DMS53 (cell line): ENCODE measurements at regions not wholly inside any gene's neighbourhood (a gene's known extent, or its start where the extent isn't known, plus 50 kb on each side); places are given as distances from the start of the nearest gene placed in this dataset.

ENCODE experiments used
- DNase-seq: peaks from one replicate; lab custom pipeline; 2025; lab: John Stamatoyannopoulos, UW

- DNase-seq, result no peak
Measured at GRCh38 chr2:196249171-196249570, 77.8 kb upstream of the STK17B start.

DNA sequence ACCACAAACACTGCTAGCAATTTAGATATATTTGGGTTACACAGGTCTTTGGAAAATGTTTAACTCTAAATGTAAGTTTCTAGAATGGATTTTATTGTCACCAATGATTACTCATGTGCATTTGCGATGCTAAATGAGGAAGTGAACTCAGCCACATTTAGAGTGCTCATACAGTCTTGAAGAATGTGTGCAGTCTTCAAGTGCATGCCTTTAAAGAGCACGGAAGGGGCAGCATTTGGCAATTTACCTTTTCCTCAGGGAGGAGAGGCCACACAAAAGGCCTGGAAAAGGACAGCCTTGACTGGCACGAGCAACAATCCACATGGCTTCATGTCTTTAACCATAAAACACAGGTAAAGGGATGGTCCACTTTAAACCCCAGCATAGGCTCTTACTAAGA, 78.5 kb upstream of the STK17B start:
- no peak for DNase-seq

DNA sequence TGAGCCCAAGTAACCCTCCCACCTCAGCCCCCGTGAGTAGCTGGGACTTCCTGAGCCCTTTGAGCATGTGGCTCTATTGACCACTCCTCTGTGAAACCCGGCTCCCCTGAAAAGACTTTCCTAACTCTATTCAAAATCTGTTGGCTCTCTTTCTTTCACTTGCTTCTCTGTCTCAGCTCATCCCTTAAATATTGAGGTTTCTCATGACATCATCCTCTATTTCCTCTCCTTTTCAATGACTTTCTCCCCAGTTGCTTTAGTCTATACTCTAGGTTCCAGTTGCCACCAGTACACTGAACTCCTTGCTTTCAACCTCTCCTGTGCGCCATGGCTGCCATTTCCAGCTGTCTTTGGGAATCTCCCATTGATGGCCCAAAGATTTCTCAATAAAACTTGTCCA, 79.8 kb upstream of the STK17B start:
- DNase-seq, result no peak

- no peak for DNase-seq
Measured at GRCh38 chr2:196252408-196253115, 81.2 kb upstream of the STK17B start.

DNA sequence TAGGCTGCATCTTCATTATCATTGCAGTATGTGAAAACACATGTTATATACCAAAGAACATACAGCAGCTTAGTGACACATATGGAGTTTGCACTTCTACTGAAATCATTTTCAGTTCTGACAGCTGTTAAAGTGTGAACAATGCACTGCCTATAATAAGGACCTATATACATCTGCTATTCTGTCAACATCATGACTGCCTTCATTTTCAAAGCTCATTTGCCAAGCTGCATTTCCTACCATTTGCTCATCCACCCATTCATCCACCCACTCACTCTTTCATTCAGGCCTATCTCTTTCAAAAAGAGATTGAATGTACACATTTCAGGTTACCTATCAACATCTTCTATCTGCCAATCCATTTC, 81.7 kb upstream of the STK17B start:
- DNase-seq, result no peak

GRCh38 chr2:196256585-196256984, 85.2 kb upstream of the STK17B start:
- DNase-seq, result no peak

DNA sequence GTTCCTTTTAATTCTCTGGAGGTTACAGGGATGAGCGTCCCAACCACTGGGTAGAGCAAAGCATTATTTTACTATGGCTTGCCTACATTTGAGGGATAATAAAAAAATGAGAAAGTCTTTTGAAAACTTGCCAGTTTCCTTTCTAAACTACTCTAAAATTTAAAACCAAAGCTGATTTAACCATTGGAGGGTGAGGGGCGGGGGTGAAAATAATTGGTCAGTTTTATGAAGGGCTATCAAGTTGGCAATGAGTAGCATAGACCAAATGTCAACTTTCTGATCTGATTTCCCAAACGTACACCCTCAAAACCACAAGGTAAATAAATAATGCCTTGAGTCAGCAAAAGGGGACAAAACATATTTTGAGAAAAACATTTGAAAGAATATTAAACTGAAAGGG, 85.7 kb upstream of the STK17B start:
- DNase-seq, result no peak

DNA sequence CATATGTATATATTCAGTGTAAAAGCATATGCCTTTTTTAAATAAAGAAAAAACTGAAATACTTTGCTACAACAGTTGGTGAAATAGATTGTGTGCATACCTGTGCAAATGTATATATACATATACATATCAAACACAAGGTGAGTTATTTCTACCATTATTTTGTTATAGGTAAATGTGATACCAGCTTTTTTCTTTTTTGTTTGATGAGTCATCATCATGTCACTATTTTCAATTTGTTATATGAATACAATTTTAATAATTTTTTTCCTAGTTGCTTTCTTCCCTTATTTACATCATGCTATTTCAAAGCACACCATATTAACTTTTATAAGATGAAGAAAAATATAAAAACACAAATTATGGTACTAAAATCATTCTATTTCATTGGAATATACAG, 87.0 kb upstream of the STK17B start:
- DNase-seq, result no peak

- DNase-seq, result peak; percentile 46
Measured at GRCh38 chr2:196259507-196260481, 88.4 kb upstream of the STK17B start.

DNA sequence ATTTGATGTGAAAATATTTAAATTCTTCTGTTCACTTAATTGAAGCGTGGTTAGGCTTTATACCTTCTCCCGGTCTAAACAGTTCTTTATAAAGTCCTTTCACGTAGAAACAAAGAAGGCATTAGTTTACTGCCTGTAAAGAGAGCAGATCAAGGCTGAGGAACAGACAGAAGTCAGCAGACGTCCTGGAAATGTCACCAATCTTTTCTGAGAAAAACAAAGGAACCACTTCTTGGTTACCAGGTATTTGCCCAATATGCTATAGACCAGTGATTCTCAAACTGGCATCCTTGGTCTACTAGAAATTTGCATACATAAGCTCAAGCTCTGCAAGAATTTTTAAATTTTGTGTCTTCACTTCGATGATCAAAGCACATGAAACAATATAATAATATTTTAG, 89.2 kb upstream of the STK17B start:
- DNase-seq, result no peak

GRCh38 chr2:196262606-196263005, 91.2 kb upstream of the STK17B start:
- no peak for DNase-seq

DNA sequence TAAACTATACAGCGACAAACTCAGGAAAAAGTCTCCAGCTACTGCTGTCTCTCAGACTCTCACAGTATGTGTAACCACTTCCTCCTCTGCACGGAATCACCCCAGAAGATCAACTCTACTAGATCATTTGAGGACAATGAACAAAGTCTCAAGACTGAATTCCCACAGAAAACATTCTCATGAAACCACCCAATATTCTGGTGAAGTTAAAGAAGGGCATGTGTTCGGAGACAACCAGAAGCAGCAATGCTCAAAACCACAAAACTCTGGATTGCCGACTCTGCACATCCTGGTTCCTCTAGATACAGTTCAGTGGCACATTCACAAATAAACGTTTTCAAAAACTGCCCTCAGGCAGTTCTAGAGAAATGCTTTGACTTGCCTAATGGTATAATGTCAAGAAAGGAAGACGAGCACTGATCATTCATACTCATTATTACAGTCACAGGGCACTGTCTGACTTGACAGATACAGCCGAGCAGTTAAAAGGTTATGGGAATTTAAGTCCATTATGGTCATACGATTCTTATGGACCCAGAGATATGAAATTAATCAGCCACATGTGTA, 91.9 kb upstream of the STK17B start:
- no peak for DNase-seq

- DNase-seq, result no peak
Measured at GRCh38 chr2:196266351-196266750, 95.0 kb upstream of the STK17B start.

- DNase-seq, result no peak
Measured at GRCh38 chr2:196266855-196267254, 95.5 kb upstream of the STK17B start.

DNA sequence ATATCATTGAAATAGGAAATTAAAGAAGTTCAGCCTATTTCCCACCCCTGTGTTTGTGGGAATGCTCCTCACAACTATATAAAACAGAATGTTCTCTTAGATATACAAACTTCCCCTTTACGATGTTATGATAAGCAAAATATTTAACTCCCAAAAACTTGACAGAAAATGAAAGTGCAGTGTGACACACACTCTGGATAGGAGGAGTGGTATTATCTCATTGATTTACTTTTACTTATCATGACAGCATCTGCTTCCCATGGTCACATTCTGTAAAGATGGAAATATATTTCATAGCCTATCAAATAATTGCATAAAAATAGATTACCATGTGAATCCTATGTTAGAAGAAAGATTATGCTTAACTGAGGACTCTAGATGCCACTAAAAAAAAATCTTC, 96.6 kb upstream of the STK17B start:
- DNase-seq, result no peak

DNA sequence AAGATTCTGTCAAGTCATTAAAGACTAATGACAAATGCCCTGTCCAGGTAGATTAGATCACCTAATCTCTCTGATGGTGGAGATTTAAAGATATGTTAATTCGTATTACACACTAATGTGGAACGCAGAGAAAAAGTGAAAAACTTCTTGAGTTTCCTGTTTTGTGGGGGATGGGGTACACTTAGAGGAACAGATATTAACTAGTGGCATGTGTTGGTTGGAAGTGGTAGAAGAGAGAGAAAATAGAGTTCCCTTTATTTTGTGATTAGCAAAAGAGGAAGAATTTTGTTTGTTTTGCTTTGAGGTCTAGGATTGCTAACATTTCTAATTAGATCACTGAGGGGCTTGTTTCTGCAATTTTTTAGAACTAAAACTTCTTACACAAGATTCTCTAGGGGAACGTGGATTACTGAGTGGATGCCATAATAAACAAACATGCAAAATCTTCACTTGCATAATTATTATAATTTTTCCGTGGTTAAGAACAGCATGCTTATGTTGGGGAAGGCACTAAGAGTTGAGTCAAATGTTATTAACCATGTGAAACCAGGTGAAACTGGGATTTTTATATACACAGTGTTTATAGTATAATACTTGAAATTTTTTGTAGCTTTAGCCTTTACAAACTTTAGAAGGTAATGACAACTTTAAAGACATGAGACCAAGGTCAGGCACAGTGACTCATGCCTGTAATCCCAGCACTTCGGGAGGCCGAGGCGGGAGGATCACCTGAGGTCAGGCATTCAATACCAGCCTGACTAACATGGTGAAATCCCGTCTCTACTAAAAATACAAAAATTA, 97.4 kb upstream of the STK17B start:
- no peak for DNase-seq

DNA sequence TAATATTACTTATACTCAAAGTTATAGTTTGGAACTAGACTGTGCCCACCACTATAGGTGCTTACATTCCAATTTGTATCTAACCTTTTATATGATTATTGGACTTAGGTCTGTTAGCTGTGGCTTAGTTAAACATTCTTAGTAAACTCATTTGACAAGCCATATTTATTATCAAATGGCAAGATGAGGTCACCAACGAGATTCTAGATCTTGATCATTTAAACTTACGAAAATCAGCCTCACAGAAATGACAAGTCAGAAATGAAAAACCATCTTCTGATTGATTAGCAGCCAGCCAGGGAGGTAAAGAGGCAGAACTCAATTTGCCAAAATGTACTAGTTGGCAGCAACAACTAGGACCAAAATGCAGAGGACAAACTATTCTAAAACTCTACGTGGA, 100.4 kb upstream of the STK17B start:
- no peak for DNase-seq

DNA sequence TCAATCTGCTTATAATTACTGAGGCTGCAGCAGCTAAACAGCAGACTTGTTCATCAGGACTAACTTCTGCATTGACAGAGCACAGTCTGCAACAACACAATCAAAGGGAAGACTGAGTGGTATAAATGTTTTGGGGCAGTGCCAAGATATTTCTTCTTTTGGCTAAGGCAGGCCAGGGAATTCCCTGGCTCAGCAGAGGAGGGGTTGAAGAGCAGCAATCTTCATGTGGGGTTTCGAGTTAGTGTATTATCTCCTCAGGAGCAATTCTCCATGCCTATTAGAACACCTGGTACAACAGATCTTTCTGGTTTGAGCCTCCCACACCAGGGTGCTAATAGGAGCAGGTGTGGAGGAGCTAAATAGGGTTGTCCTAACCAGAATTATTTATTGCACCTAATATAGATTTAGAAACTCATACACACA, 103.0 kb upstream of the STK17B start:
- DNase-seq, result peak; percentile 11

- DNase-seq, result no peak
Measured at GRCh38 chr2:196275646-196276352, 104.4 kb upstream of the STK17B start.

DNA sequence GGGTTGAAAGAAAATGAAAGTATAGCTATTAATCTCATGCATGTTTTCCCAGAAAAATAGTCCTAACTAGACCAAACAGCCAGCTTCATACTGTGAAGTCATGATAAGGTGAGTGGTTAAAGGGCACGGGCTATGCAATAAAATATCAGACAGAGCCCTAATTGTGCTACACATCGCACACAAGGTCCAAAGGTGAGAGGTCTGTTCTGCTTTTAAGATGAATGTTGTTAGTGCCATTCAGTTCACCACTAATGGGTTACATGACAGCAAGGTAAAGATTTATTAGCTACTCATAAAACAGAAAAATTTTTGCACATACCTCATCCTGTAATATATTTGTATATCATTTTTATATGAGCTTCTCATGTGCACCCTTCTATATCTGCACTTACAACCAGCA, 105.0 kb upstream of the STK17B start:
- no peak for DNase-seq

- DNase-seq, result peak; percentile 39
Measured at GRCh38 chr2:196277002-196277401, 105.6 kb upstream of the STK17B start.

GRCh38 chr2:196278491-196278911, 107.1 kb upstream of the STK17B start:
- DNase-seq, result no peak
